ENCODE measurements at regions not wholly inside any gene's neighbourhood (a gene's known extent, or its start where the extent isn't known, plus 50 kb on each side); places are given as distances from the start of the nearest gene placed in this dataset.

GRCh38 chr11:114909866-114910265, 231.5 kb downstream of the NXPE2 start:
- no peak overlapping the region for H3K27ac Mint-ChIP-seq
- H3K36me3 Mint-ChIP-seq, result no peaks in the 10 kb centered on the region
- peaks cover 0 to 3% (median 0%) of the 10 kb centered on the region in 3 donors for H3K27me3 Mint-ChIP-seq (ENCODE audit: low read depth in 3 of 3)
- no peaks in the 10 kb centered on the region for H3K4me1 Mint-ChIP-seq
- DNase-seq, result no peak
- H3K4me3 Mint-ChIP-seq, result no peak overlapping the region
- H3K9me3 Mint-ChIP-seq, result peaks cover 0 to 2% (median 0%) of the 10 kb centered on the region in 6 donors

- Mint-ChIP-seq H3K4me1 (no peaks in the 10 kb centered on the region), H3K4me3 (no peak overlapping the region), H3K36me3 (no peaks in the 10 kb centered on the region), H3K27ac (no peak overlapping the region), H3K27me3 (ENCODE audit: low read depth in 3 of 3) (peaks cover 0 to 3% (median 0%) of the 10 kb centered on the region in 3 donors), H3K9me3 (peaks cover 0 to 2% (median 0%) of the 10 kb centered on the region in 6 donors)
- no peak for DNase-seq
Measured at GRCh38 chr11:114912826-114913225, 234.5 kb downstream of the NXPE2 start.

GRCh38 chr11:114914231-114915005, 236.1 kb downstream of the NXPE2 start:
- Mint-ChIP-seq H3K4me1 (no peaks in the 10 kb centered on the region), H3K4me3 (no peak overlapping the region), H3K9me3 (peaks cover 0 to 2% (median 0%) of the 10 kb centered on the region in 6 donors), H3K36me3 (no peaks in the 10 kb centered on the region), H3K27ac (no peak overlapping the region), H3K27me3 (ENCODE audit: low read depth in 3 of 3) (peaks cover 0 to 4% (median 0%) of the 10 kb centered on the region in 3 donors)
- no peak for DNase-seq

- H3K27ac Mint-ChIP-seq, result no peak overlapping the region
- H3K4me3 Mint-ChIP-seq, result no peak overlapping the region
- no peaks in the 10 kb centered on the region for H3K4me1 Mint-ChIP-seq
- H3K9me3 Mint-ChIP-seq, result peaks cover 0 to 4% (median 0%) of the 10 kb centered on the region in 6 donors
- DNase-seq, result no peak
- peaks cover 0 to 4% (median 0%) of the 10 kb centered on the region in 3 donors for H3K27me3 Mint-ChIP-seq (ENCODE audit: low read depth in 3 of 3)
- no peaks in the 10 kb centered on the region for H3K36me3 Mint-ChIP-seq
Measured at GRCh38 chr11:114915871-114916805, 237.8 kb downstream of the NXPE2 start.

DNA sequence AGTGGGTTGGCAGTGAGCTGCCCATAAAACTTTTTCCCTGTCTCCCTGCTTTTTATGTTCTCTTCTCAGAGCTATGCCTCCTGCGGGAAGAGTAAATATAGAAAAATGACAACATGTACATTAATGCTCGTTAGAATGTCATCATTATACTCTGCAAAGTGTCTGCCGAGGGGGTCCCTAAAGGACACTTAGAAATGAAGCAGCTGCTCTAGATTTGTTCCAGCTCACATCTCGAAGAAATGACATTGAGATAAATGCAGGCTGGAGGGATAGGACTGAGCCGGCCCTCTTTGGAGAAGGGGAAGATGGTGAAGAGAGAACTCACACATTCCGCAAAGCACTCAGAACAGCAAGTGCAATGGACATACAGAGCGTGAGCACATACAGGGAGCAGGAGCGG, 240.0 kb downstream of the NXPE2 start:
- Mint-ChIP-seq H3K4me1 (no peaks in the 10 kb centered on the region), H3K9me3 (peaks cover 0 to 4% (median 0%) of the 10 kb centered on the region in 6 donors), H3K27ac (no peak overlapping the region), H3K4me3 (no peak overlapping the region), H3K27me3 (ENCODE audit: low read depth in 3 of 3) (peaks cover 0 to 4% (median 2%) of the 10 kb centered on the region in 3 donors), H3K36me3 (no peaks in the 10 kb centered on the region)
- DNase-seq, result no peak

GRCh38 chr11:114921697-114922096, 243.4 kb downstream of the NXPE2 start:
- Mint-ChIP-seq H3K9me3 (peaks cover 0 to 2% (median 0%) of the 10 kb centered on the region in 6 donors), H3K27ac (no peak overlapping the region), H3K27me3 (ENCODE audit: low read depth in 3 of 3) (peaks cover 0 to 8% (median 2%) of the 10 kb centered on the region in 3 donors), H3K36me3 (no peaks in the 10 kb centered on the region), H3K4me3 (no peak overlapping the region), H3K4me1 (no peaks in the 10 kb centered on the region)
- no peak for DNase-seq

DNA sequence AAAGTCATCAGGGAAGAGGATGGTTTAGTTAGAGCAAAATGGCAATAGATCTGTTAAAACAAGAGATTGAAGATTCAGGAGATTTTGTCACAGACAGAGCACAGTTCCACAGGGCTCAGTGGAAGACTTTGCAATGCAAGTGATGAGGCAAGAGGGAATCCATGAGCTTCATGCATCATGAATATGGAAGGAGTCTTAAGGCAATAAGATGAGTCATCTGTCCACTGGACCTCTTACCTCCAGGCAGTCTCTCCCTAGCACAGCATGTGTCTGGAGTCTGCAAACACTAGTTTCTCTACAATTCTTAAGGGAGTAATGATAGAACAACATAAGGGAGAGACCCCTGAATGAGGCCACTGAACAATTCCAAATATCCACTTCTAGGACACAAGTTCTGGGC, 245.7 kb downstream of the NXPE2 start:
- Mint-ChIP-seq H3K4me3 (no peak overlapping the region), H3K36me3 (no peaks in the 10 kb centered on the region), H3K27me3 (ENCODE audit: low read depth in 3 of 3) (peaks cover 0 to 4% (median 2%) of the 10 kb centered on the region in 3 donors), H3K9me3 (peaks cover 0 to 2% (median 0%) of the 10 kb centered on the region in 6 donors), H3K27ac (no peak overlapping the region), H3K4me1 (no peaks in the 10 kb centered on the region)
- no peak for DNase-seq

- Mint-ChIP-seq H3K27me3 (ENCODE audit: low read depth in 3 of 3) (peaks cover 0 to 4% (median 2%) of the 10 kb centered on the region in 3 donors), H3K4me1 (no peaks in the 10 kb centered on the region), H3K9me3 (peaks cover 0 to 2% (median 0%) of the 10 kb centered on the region in 6 donors), H3K27ac (no peak overlapping the region), H3K36me3 (no peaks in the 10 kb centered on the region), H3K4me3 (no peak overlapping the region)
- no peak for DNase-seq
Measured at GRCh38 chr11:114925591-114925990, 247.3 kb downstream of the NXPE2 start.

DNA sequence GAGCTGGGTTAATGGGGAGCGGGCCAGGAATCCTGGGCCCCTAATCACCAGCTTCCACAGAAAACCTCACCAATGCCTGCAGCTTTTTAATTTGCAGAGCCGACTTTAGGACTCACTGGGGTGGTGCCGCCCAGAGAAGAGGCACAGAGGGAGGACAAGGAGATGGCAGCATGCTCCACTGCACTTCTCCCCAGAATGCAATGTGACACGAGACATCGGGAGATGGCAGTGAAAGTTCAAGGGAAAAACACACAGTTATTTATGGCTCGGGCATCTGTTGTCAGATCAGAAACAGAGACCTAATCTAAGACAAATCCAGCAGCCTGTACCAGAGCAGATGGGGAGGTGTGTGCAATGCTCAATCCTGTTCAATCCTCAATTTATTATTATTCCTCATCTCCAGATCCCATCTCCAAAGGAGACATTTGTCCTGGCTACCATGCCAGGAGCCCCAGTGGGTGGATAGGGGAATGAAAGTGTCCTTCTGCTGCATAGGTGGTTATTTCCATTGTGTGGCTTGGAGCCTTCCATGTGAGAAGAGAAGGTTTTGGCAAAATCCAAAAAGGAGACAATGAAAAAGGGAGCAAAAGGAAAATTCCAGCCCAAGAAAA, 250.0 kb downstream of the NXPE2 start:
- Mint-ChIP-seq H3K4me1 (no peaks in the 10 kb centered on the region), H3K27ac (no peak overlapping the region), H3K4me3 (no peak overlapping the region), H3K36me3 (no peaks in the 10 kb centered on the region), H3K27me3 (ENCODE audit: low read depth in 3 of 3) (peaks cover 0 to 4% (median 2%) of the 10 kb centered on the region in 3 donors), H3K9me3 (peaks cover 0 to 7% (median 0%) of the 10 kb centered on the region in 6 donors)
- DNase-seq, result no peak

- H3K36me3 Mint-ChIP-seq, result no peaks in the 10 kb centered on the region
- H3K27ac Mint-ChIP-seq, result no peak overlapping the region
- peaks cover 0 to 9% (median 0%) of the 10 kb centered on the region in 6 donors for H3K9me3 Mint-ChIP-seq
- no peak overlapping the region for H3K4me3 Mint-ChIP-seq
- no peak for DNase-seq
- peaks cover 0 to 4% (median 2%) of the 10 kb centered on the region in 3 donors for H3K27me3 Mint-ChIP-seq (ENCODE audit: low read depth in 3 of 3)
- no peaks in the 10 kb centered on the region for H3K4me1 Mint-ChIP-seq
Measured at GRCh38 chr11:114929351-114930000, 251.1 kb downstream of the NXPE2 start.

GRCh38 chr11:114938799-114939198, 260.5 kb downstream of the NXPE2 start:
- H3K27ac Mint-ChIP-seq, result no peak overlapping the region
- H3K4me1 Mint-ChIP-seq, result no peaks in the 10 kb centered on the region
- no peak for DNase-seq
- peaks cover 0 to 18% (median 4%) of the 10 kb centered on the region in 6 donors for H3K9me3 Mint-ChIP-seq
- H3K4me3 Mint-ChIP-seq, result no peak overlapping the region
- peaks cover 1 to 6% (median 2%) of the 10 kb centered on the region in 3 donors for H3K27me3 Mint-ChIP-seq (ENCODE audit: low read depth in 3 of 3)
- no peaks in the 10 kb centered on the region for H3K36me3 Mint-ChIP-seq

DNA sequence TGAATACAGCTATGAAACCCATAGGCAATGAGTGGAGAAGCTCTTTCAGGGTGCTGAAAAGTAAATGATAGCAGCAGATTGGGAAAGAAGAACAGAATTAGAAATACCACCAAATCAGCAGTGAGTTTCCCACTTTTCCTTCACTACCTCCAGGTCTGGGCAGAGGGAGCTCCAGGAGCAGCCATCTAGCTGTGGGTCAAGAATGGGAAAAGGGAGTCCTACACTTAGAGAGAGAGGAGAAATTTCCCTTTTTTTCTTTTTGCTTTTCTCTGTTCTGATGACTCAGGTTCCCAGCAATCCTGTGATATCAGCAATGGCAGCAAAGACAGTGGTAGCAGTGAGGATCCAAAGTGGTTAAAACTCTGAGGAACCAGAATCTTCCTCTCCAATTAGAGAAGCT, 263.9 kb downstream of the NXPE2 start:
- Mint-ChIP-seq H3K36me3 (no peaks in the 10 kb centered on the region), H3K9me3 (peaks cover 0 to 18% (median 3%) of the 10 kb centered on the region in 6 donors), H3K4me3 (no peak overlapping the region), H3K27me3 (ENCODE audit: low read depth in 3 of 3) (peaks cover 1 to 6% (median 5%) of the 10 kb centered on the region in 3 donors), H3K27ac (no peak overlapping the region), H3K4me1 (no peaks in the 10 kb centered on the region)
- DNase-seq, result no peak

GRCh38 chr11:114949614-114950351, 271.5 kb downstream of the NXPE2 start:
- DNase-seq, result no peak
- Mint-ChIP-seq H3K36me3 (no peaks in the 10 kb centered on the region), H3K4me1 (no peaks in the 10 kb centered on the region), H3K4me3 (no peak overlapping the region), H3K27me3 (ENCODE audit: low read depth in 3 of 3) (peaks cover 0 to 2% (median 0%) of the 10 kb centered on the region in 3 donors), H3K27ac (no peak overlapping the region), H3K9me3 (peaks cover 0 to 3% (median 0%) of the 10 kb centered on the region in 6 donors)

All from immature natural killer cell (primary cell).